ENCODE measurements at regions not wholly inside any gene's neighbourhood (a gene's known extent, or its start where the extent isn't known, plus 50 kb on each side); places are given as distances from the start of the nearest gene placed in this dataset.

DNA sequence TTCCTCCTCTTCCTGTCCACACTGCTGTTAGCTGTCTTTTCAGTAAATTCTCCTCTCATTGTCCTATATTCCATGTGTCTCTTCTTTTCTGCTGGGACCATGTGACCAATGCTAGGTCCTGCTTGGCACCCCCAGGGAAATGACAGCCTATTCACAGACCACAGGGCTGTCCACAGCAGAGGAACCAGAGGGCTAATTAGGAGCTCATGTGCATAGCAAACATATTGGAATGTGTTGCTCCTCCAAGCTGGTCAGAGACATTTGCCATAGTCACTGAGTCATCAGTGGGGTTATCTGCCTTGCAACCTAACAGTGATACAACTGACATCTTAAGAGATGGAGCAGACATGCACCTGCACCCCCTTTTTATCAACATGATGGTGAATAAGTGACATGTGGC, 67.9 kb upstream of the PUDP start:
- TF ChIP-seq, protein P1, sequence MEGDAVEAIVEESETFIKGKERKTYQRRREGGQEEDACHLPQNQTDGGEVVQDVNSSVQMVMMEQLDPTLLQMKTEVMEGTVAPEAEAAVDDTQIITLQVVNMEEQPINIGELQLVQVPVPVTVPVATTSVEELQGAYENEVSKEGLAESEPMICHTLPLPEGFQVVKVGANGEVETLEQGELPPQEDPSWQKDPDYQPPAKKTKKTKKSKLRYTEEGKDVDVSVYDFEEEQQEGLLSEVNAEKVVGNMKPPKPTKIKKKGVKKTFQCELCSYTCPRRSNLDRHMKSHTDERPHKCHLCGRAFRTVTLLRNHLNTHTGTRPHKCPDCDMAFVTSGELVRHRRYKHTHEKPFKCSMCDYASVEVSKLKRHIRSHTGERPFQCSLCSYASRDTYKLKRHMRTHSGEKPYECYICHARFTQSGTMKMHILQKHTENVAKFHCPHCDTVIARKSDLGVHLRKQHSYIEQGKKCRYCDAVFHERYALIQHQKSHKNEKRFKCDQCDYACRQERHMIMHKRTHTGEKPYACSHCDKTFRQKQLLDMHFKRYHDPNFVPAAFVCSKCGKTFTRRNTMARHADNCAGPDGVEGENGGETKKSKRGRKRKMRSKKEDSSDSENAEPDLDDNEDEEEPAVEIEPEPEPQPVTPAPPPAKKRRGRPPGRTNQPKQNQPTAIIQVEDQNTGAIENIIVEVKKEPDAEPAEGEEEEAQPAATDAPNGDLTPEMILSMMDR (IDR thresholded peaks at IDR 0.05), result no peak
- TF ChIP-seq POLR2A (IDR thresholded peaks at IDR 0.05), result no peak
- no peak for TF ChIP-seq EP300 (IDR thresholded peaks at IDR 0.05)
